KOPT-K1 (cell line): ENCODE measurements at regions not wholly inside any gene's neighbourhood (a gene's known extent, or its start where the extent isn't known, plus 50 kb on each side); places are given as distances from the start of the nearest gene placed in this dataset.

Source experiments
- H3K27ac ChIP-seq: fragments of 200-600 bp; sonication (generic); 2 replicates; pipeline ENCODE4 v1.5.1; 2016; ENCODE audit warnings: antibody characterized with exemption, mild to moderate bottlenecking, low read depth, low read length; ENCODE audit not compliant: poor library complexity, severe bottlenecking
- H3K36me3 ChIP-seq: fragments of 200-600 bp; sonication (generic); 2 replicates; pipeline ENCODE4 v1.5.1; 2017; ENCODE audit warnings: antibody characterized with exemption, mild to moderate bottlenecking, low read length, moderate library complexity; ENCODE audit not compliant: insufficient read depth
- H3K9me3 ChIP-seq: fragments of 200-600 bp; sonication (generic); 2 replicates; pipeline ENCODE4 v1.5.1; 2017; ENCODE audit warnings: antibody characterized with exemption, low read length, mild to moderate bottlenecking; ENCODE audit not compliant: insufficient read depth, poor library complexity, severe bottlenecking

DNA sequence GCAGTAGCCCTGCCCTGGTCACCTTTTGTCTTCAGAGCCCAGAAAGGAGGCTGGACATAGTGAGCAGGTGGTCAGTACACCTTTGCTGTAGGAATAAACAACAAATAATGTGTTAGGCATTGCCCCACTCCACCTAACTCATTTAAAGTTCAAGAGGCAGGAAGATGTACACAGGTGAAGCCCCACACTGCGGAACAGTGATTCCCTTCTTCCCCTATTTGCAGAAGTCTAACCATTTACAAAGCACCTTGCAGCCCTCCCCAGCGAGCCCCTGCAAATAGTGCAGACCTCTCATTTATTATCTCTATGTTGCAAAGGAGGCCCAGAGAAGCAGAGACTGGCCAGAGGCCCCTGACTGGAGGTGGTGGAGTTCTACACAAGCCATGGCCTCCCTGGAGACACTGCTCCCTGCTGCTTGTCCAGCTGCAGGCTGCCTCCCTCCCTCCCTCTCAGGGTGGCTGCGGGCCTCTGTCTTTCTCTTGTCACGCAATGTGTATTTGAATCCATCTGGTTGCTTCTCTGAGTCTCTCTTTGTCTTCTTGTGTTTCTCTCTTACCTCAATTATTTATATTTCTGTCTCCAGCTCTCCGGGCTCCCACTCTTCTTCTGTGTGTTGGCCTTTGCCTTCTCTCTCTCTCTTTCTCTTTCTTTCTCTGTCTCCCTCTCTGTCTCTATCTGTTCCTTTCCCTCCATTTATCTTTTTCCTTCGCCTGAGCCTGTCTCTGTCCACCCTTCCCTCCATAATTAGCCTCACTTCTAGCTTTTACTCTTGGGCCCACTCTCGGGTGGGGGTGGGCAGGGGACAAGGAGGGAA, 59.1 kb upstream of the PRDM11 start:
- Histone ChIP-seq H3K9me3 (no peaks in the 10 kb centered on the region), H3K27ac (no peak overlapping the region), H3K36me3 (no peaks in the 10 kb centered on the region)

DNA sequence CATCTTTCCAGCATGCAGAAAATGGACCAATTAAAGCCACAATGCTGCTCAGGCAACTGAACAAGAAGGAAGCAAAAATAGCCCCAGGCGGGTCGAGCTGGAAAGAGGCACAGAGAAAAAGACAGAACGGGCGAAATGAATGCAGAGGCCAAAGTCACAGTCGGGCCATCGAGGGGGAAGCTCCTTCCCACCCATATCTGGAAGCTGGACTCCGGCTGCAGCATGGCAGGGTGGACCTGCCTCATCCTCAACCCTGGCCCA, 58.6 kb upstream of the PRDM11 start:
- Histone ChIP-seq H3K9me3 (no peaks in the 10 kb centered on the region), H3K27ac (no peak overlapping the region), H3K36me3 (no peaks in the 10 kb centered on the region)

DNA sequence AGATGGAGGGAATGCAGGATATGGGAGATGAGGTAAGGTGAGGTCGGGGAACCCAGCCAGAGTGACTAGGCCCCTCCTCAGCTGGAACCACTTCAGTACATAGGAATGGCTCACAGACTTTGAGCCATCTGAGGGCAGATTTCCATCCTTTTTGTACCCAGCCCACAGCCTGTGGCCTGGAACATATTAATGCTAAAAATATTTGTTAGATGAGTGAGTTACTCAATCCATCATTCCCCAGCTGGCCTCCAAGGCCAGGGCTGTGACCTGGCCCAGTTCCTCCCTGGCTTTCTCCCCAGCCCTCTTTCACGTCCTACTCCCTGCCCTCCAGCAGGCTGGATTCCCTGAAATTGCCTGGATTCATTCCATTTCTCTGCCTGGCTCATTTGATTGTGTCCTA, 57.2 kb upstream of the PRDM11 start:
- H3K27ac ChIP-seq, result peak overlapping the region; percentile 25
- no peaks in the 10 kb centered on the region for H3K36me3 ChIP-seq
- no peaks in the 10 kb centered on the region for H3K9me3 ChIP-seq

DNA sequence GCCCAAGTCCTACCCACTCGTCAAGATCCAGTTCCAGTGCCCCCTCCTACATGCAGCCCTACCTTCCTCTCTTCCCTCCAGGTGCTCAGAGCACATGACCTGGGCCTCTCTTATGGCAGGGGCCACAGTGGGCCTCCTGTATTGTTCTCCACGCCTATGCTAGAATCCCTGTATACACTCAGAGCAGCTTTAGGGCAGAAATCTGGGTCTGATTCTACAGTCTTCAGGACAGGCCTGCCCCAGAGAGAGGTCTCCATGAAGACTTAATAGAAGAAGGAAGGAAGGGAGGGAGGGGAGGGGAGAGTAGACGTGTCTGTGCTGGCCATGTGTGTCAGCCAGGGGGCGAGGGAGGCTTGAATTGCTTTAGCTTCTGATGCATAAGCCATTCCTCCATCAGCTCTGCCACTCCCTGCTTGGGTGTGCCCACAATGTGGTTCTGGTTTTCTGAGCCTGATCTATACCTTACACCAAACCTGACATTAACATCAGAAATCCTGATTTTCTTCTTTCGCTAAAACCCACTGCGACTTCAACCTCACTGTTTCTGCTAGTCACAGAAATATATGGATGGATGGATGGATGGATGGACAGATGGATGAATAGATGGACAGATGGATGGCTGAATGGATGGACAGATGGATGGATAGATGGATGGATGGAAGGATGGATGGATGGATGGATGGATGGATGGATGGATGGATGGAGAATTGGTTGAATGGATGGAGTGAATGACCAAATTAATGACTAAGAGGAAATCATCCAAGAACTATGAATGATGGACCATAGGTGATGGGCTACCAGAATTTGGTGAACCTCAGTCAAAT, 56.6 kb upstream of the PRDM11 start:
- Histone ChIP-seq H3K9me3 (no peaks in the 10 kb centered on the region), H3K36me3 (no peaks in the 10 kb centered on the region), H3K27ac (peak overlapping the region; percentile 25)

DNA sequence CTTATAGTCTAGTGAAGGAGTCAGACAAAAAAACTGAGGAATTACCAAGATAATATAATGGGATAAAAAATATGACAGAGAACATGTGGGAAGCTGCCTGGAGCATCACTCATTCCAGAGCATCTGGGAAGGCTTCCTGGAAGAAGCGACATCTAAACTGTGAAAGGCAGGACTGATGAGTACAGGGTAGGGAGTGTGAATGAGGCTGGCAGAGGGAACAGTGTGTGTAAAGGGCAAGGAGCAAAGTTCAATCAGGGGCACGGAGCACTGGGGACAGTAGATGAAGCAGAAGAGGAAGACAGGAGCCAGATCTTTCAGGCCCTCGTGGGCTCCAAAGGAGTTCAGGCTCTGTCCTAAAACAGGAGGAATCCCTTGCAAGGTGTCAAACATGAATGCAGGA, 55.8 kb upstream of the PRDM11 start:
- Histone ChIP-seq H3K27ac (peak overlapping the region; percentile 79), H3K36me3 (no peaks in the 10 kb centered on the region)

DNA sequence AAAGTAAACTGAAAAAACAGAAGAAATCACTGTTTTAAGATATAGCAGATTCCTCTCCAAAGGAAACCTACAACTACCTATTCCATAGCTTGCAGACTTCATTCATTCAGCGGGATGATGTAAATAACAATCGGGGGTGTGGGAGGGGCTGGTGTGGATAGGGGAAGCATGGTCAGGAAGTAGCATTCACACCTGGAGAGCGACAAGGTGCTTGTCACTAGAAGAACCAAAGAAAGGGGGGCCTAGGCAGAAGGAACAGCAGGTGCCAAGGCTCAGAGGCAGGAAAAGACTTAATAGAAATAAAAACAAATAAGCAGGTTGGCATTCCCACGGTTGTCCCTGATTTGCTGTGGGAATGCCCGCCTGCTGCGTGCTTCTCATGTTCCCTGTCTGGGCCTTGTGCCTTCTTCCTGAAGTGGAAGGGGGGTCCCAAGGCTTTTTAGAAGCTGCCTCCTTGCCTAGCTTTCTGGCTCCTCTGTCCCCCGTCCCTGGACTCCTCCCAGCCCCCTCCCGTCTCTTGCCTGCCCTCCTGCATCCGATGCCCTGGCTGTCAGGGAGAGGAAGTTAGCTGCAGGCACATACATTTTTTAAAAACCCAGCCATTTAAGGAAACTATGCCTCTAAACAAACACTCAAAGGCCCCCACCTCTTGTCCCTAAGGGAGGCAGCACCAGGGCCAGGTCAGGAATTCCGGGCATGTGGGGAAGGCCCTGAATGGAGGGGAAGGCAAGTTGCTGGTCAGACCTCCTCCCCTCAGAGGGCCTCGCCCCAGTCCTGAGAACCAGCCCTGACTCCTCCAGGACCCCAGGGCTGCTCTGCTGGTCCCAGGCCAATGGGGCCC, 54.7 kb upstream of the PRDM11 start:
- Histone ChIP-seq H3K9me3 (no peaks in the 10 kb centered on the region), H3K27ac (peak overlapping the region; percentile 79), H3K36me3 (no peaks in the 10 kb centered on the region)

More for the DNA sequence above, 55.8 kb upstream of the PRDM11 start:
- H3K9me3 ChIP-seq, result no peaks in the 10 kb centered on the region

DNA sequence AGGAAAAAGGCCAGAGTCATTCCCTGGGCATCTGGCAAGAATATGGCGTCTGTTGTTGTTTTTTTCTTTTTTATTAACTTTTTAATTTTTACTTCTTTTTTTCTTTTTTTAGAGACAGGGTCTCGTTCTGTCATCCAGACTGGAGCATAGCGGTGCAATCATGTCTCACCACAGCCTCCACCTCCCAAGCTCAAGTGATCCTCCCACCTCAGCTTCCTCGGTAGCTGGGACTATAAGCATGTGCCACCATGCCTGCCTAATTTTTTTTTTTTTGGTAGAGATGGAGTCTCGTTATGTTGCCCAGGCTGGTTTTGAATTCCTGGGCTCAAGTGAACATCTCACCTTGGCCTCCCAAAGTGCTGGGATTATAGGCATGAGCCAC, 54.0 kb upstream of the PRDM11 start:
- Histone ChIP-seq H3K36me3 (no peaks in the 10 kb centered on the region), H3K9me3 (no peaks in the 10 kb centered on the region), H3K27ac (peak overlapping the region; percentile 79)

DNA sequence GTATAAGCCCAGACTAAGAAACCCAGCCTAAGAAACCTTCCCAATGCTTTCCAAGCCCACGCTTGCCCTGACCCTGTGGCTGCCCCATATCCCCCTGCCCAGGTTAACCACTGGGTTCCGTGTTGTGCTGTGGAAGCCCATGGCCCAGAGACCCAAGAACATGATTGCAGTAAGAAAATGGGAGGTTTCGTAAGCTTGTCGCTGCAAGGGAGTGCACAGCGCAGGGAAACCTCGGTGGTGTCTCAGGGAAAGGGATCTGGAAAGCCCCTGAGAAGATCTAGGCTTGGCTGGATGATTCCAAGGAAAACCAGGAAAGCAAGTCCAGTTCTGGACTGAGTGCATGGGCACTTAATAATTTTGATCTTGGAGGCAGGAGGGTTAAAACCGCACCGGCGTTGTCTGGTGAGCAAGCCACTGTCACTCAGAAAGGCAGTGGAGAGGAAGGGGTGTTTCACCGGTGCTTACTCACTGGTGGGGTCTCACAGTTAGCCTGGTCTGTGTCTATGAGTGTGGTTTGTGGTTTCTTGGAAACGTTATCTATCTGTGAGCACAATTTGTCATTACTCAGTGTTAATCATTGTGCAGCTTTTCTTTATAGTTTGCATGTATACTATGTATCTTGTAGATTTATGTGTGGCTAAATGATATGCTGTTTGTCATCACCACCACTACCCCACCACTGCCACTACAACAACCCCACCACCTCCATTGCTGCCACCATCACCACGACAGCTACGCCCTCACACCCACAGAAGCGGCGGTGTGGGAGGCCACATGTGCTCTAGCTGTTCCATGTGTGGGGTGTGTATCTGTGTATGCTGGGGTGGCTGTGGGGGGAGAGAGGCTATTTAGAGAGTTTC, 53.3 kb upstream of the PRDM11 start:
- peak overlapping the region; percentile 79 for H3K27ac ChIP-seq
- no peaks in the 10 kb centered on the region for H3K36me3 ChIP-seq
- no peaks in the 10 kb centered on the region for H3K9me3 ChIP-seq

DNA sequence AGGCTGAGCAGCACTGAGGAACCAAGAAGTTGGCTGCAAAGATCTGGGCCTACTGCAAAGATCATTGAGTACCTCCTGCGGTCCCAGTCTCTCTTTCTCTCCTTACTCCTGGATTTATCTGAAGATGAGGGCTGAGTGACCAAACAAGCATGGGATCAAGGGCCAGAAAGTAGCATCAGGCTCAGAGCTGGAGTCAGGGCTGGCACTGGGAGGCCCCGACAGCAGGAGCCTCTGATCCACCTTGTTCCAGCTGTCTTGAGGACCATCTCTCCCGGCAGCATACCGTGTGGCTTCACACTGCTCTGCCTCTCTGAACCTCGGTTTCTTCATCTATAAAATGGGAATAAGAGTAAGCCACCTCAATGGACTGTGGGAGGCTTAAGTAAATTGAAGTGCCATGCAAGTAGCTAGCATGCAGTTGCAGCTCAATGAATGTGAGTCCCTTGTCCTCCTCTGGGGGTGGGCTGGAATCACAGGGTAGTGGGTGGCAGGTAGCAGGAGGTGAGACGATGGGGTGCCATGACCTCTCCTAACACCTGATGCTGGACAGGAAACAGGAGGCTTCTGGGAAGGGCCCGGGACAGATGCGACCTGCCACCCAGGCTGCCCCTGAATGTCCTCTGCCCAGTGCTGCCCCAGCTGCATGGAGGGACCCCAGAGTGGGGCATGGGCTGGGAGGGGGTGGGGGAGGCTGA, 52.5 kb upstream of the PRDM11 start:
- H3K27ac ChIP-seq, result peak overlapping the region; percentile 79
- no peaks in the 10 kb centered on the region for H3K9me3 ChIP-seq
- H3K36me3 ChIP-seq, result no peaks in the 10 kb centered on the region

DNA sequence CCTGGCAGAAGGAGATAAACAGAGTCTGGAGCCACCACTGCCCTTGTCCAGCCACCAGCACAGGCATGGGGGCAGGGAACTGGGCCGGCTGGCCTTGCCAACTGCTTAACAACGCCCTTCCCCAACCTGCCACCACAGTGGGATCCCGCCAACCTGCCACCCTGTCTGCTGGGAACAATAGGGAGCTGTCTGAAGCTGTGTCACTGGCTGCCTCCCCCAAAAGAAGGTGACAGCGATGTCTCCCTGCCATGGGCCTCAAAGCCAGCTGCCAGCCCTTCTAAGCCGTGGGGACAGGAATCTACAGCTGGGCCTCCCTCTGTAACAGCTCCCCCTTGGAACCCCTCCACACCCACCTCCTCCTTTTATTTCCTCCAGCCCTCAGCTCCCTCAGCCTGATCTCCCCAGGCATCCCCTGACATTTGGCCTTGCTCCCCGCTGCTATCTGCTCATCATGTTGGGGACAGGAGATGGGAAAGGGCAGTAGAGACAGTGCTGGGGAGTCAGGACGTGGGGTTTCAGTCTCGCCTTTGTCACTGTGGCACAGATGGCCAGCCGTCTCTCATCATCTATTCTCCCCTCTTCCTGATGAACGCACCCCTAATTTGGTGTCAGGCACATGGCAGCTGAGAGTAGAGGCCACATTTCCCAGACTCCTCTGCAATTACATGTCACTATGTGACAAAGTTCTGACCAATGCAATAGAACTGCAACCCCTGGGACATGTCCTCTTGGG, 51.3 kb upstream of the PRDM11 start:
- Histone ChIP-seq H3K9me3 (no peaks in the 10 kb centered on the region), H3K36me3 (no peaks in the 10 kb centered on the region), H3K27ac (peak overlapping the region; percentile 79)

DNA sequence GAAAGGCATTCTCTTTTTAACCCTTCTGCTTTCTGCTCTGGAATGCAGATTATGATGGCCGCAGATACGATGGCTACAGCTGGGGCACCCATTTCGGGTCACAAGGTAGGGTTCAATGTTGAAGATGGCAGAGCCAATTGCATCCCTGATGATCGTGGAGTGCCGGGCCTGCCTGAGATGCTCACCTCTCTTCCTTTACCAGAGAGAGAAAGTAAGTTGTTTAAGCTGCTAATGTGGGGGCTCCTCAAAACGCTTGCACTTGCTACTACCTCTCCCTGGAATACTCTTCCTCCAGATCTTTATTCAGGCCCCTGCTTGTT, 50.8 kb upstream of the PRDM11 start:
- no peaks in the 10 kb centered on the region for H3K36me3 ChIP-seq
- no peaks in the 10 kb centered on the region for H3K9me3 ChIP-seq
- peak overlapping the region; percentile 79 for H3K27ac ChIP-seq

DNA sequence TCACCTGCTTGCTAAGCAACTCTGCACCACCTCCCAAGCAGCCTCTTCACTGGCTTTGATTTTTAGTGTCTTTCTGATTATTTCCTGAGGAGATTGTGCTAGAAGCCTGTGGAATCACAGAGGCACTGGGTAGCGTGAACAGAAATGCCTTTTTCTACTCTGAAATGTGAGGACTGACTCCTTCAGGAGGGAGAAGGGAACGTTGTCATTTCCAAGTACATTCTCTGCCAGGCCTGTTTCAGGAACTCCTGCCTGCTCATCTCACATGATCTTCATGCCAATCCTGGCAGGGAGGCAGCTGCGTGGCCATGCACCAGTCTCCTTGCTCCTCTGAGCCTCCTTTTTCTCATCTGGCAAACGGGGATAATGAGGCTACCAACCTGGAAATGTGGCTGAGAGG, 49.8 kb upstream of the PRDM11 start:
- H3K9me3 ChIP-seq, result no peaks in the 10 kb centered on the region
- no peaks in the 10 kb centered on the region for H3K36me3 ChIP-seq
- no peak overlapping the region for H3K27ac ChIP-seq
